Neutrophil (primary cell): ENCODE measurements at regions not wholly inside any gene's neighbourhood (a gene's known extent, or its start where the extent isn't known, plus 50 kb on each side); places are given as distances from the start of the nearest gene placed in this dataset.
A peak's percentile ranks its signal among the peaks of the same experiment; 100 is the strongest.

Source experiments
- H3K27ac ChIP-seq: fragments of 200-600 bp; sonication (generic); 2 replicates; pipeline ENCODE4 v1.5.1; 2016; ENCODE audit warnings: mild to moderate bottlenecking, moderate library complexity
- H3K27me3 ChIP-seq: fragments of 200-600 bp; sonication (generic); 2 replicates; pipeline ENCODE4 v1.6.0; 2016; ENCODE audit warnings: mild to moderate bottlenecking
- H3K36me3 ChIP-seq: fragments of 200-600 bp; sonication (generic); 2 replicates; pipeline ENCODE4 v1.5.1; 2017
- H3K4me1 ChIP-seq, 2 experiments: fragments of 200-600 bp in 1 of 2; sonication (generic) in 1 of 2; 1 replicate in 1 of 2; 2 replicates in 1 of 2; pipeline versions ENCODE4 v1.5.1 to v1.6.1; 2013 to 2016; ENCODE audit warnings: low read depth in 1 of 2, low read length in 1 of 2, mild to moderate bottlenecking in 1 of 2, moderate library complexity in 1 of 2; ENCODE audit not compliant: control insufficient read depth in 1 of 2, insufficient read depth in 1 of 2
- H3K4me3 ChIP-seq, 2 experiments: fragments of 200-600 bp in 1 of 2; sonication (generic) in 1 of 2; 1 replicate in 1 of 2; 2 replicates in 1 of 2; pipeline ENCODE4 v1.5.1; 2013 to 2016; ENCODE audit warnings: low read depth in 1 of 2, low read length in 1 of 2, mild to moderate bottlenecking in 1 of 2, moderate library complexity in 1 of 2
- H3K9me3 ChIP-seq: fragments of 200-600 bp; sonication (generic); 2 replicates; pipeline ENCODE4 v1.5.1; 2016
- TF ChIP-seq, protein P1 (sequence below): fragments of 200-600 bp; sonication (generic); IDR thresholded peaks from 2 replicates; pipeline ENCODE4 v1.5.1; 2016; ENCODE audit warnings: antibody characterized with exemption

DNA sequence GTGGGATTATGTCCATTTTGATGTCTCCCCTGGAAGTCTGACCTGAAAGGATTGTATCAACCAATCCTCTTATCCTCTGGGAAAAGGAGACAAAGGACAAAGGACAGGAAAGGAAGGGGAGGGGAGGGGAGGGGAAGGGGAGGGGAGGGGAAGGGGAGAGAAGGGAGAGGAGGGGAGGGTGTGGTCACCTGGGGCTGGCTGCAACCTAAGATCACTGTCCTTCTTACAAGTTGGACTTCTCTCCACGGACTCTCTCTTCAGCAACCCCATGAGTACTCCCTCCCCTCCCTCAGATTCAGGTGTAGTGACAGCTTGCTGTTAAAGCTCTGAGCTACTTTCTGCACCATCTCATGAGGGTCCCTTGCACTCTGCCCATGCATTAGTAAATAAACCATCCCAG lies 58.9 kb upstream of the KLHL31 start:
- H3K4me3 ChIP-seq: no peak overlapping the region
- TF ChIP-seq, protein P1, sequence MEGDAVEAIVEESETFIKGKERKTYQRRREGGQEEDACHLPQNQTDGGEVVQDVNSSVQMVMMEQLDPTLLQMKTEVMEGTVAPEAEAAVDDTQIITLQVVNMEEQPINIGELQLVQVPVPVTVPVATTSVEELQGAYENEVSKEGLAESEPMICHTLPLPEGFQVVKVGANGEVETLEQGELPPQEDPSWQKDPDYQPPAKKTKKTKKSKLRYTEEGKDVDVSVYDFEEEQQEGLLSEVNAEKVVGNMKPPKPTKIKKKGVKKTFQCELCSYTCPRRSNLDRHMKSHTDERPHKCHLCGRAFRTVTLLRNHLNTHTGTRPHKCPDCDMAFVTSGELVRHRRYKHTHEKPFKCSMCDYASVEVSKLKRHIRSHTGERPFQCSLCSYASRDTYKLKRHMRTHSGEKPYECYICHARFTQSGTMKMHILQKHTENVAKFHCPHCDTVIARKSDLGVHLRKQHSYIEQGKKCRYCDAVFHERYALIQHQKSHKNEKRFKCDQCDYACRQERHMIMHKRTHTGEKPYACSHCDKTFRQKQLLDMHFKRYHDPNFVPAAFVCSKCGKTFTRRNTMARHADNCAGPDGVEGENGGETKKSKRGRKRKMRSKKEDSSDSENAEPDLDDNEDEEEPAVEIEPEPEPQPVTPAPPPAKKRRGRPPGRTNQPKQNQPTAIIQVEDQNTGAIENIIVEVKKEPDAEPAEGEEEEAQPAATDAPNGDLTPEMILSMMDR: no peak

GRCh38 chr6:53723331-53723730 lies 57.8 kb upstream of the KLHL31 start:
- Histone ChIP-seq H3K4me3 (no peak overlapping the region), H3K27ac (peak overlapping the region; percentile 22), H3K4me1 (peaks cover 28 to 29% of the 10 kb centered on the region in 2 experiments), H3K36me3 (no peaks in the 10 kb centered on the region), H3K27me3 (no peaks in the 10 kb centered on the region), H3K9me3 (no peaks in the 10 kb centered on the region)
- TF ChIP-seq, protein P1: no peak

More for the DNA sequence above, 58.9 kb upstream of the KLHL31 start:
- Histone ChIP-seq H3K36me3 (no peaks in the 10 kb centered on the region), H3K27ac (no peak overlapping the region), H3K27me3 (no peaks in the 10 kb centered on the region), H3K9me3 (no peaks in the 10 kb centered on the region), H3K4me1 (peaks cover 31 to 32% of the 10 kb centered on the region in 2 experiments)

DNA sequence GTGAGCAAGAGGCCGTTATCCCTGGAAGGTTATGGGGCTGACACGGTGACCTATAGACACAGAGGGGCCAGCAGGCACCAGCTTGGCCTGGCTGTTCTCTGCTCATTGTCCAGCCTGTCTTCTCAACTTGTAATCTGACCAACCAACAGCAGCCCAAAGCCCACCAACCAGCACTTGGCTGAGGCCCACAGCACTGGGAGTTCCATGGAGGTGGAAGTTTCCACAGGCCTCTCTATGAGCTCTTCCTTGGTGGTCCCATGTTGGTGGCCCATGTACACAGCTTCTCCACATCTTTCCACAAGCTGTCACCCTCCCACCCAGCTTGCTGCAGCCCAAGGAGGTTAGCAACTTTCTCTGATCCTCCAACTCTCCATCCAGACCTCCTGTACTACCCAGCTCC lies 56.2 kb upstream of the KLHL31 start:
- peaks cover 26 to 27% of the 10 kb centered on the region in 2 experiments for H3K4me1 ChIP-seq
- TF ChIP-seq, protein P1: no peak

DNA sequence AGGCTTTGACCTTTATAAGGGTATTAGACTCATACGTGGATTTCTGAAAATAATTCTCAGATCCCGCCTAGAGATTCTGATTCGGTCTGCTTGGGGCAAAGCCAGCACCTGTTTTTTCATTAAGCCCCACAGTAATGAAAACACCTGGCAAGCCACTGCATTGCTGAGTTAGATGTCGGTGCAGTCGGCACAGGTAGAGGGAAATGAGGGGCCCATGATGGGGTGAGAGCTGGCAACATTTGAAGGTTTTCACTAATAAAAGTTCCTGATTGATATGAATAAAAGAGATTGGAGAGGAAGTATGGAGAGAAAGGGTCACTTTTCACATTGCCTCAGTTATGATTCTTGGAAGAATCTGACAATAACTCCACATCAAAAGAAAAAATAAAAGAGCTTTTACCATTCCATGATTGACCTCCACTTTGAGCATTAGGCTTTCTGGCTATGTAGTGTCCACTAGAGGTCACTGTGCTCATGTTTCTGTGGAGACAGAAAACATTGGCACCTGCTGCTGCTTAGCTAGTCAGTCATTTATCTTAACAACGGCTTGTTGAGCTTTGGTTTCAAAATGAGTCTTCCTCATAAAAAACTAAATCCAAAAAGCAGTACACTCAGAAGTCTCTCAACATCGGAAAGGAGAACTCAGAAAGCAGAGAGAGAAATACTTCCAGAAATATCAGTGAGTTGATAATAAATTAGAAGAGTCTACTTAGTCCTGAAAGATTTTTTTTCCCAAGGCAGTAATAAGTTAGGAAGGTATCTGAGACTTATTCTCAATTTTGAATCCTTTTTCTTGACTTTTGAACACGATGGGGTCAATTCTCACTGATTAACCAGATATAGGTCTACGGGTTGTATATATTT lies 53.3 kb upstream of the KLHL31 start:
- no peak overlapping the region for H3K27ac ChIP-seq
- peaks cover 7 to 10% of the 10 kb centered on the region in 2 experiments for H3K4me1 ChIP-seq
- H3K9me3 ChIP-seq: no peaks in the 10 kb centered on the region
- TF ChIP-seq, protein P1: peak; percentile 28
- H3K4me3 ChIP-seq: no peak overlapping the region
- H3K27me3 ChIP-seq: no peaks in the 10 kb centered on the region
- H3K36me3 ChIP-seq: no peaks in the 10 kb centered on the region

More for the DNA sequence above, 56.2 kb upstream of the KLHL31 start:
- no peak overlapping the region for H3K27ac ChIP-seq
- H3K4me3 ChIP-seq: no peak overlapping the region
- H3K36me3 ChIP-seq: no peaks in the 10 kb centered on the region
- no peaks in the 10 kb centered on the region for H3K9me3 ChIP-seq
- H3K27me3 ChIP-seq: no peaks in the 10 kb centered on the region

DNA sequence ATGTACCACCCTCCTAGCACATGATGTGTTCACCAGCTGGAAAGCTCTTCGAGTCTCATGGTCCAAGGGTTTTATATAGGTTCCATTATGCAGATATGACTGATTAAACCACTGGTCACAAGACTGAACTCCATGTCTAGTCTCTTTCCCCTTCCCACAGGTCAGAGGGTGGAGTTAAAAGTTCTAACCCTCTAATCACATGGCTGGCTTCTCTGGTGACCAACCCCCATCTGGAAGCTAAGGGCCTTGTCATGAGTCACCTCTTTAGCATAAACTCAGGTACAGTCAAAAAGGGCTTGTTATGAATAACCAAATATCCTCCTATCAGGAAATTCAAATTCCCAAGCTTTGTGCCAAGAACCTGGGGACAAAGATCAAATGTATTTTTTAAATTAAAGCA lies 52.0 kb upstream of the KLHL31 start:
- TF ChIP-seq, protein P1: no peak
- H3K4me3 ChIP-seq: no peak overlapping the region
- H3K27ac ChIP-seq: no peak overlapping the region
- no peaks in the 10 kb centered on the region for H3K27me3 ChIP-seq
- H3K4me1 ChIP-seq: no peaks in the 10 kb centered on the region
- no peaks in the 10 kb centered on the region for H3K36me3 ChIP-seq
- H3K9me3 ChIP-seq: no peaks in the 10 kb centered on the region
